IPS-NIHi7 (cell line): ENCODE measurements at regions not wholly inside any gene's neighbourhood (a gene's known extent, or its start where the extent isn't known, plus 50 kb on each side); places are given as distances from the start of the nearest gene placed in this dataset.
"Not testable (repeated sequence)": the region's sequence is repeated elsewhere in the genome, so short reads cannot be mapped to it uniquely, and the experiment has no call there.

Experiments
- DNase-seq: peaks from one replicate; pipeline ENCODE4 v3.0.0; 2012; ENCODE audit warnings: mixed read lengths; ENCODE audit errors: extremely low spot score

DNA sequence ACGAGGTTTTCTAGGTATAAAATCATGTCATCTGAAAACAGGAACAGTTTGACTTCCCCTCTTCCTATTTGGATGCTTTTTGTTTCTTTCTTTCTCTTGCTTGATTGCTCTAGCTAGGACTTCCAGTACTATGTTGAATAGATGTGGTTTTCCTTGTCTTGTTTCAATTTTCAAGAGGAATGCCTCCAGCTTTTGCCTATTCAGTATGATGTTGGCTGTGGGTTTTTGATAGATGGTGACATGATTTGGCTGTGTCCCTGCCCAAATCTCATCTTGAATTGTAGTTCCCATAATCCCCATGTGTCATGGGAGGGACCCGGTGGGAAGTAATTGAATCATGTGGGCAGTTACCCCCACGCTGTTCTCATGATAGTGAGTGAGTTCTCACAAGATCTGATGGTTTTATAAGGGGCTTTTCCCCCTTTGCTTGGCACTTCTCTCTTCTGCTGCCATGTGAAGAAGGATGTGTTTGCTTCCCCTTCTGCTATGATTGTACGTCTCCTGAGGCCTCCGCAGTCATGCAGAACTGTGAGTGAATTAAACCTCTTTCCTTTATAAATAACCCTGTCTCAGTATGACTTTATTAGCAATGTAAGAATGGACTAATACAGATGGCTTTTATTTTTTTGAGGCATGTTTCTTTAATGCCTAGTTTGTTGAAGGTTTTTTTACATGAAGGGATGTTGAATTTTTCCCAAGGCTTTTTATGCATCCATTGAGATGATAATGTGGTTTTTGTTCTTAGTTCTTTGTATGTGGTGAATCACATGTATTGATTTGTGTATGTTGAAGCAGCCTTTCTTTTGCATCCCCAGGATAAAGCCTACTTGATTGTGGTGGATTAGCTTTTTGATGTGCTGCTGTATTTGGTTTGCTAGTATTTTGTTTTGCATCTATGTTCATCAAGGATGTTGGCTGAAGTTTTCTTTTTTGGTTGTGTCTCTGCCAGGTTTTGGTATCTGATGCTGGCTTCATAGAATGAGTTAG lies 239.1 kb downstream of the THBS2 start:
- DNase-seq = no peak

DNA sequence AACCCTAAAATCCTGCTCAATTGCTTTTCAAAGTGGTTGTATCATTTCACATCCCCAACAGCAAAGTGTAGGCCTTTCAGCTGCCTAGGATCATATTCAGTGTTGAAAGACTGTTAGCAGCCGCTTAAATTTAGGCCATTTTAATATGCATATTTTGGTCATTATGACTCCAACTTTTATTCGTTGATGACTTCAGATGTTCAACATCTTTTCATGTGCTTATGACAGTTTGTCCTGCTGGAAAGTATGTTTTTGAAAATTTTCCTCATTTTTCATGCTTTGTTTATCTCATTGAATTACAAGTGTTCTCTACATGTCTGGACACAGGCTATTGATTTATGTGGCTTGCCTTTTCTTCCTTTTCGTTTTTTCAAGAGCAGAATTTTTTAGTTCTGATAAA lies 244.0 kb downstream of the THBS2 start:
- DNase-seq = no peak

DNA sequence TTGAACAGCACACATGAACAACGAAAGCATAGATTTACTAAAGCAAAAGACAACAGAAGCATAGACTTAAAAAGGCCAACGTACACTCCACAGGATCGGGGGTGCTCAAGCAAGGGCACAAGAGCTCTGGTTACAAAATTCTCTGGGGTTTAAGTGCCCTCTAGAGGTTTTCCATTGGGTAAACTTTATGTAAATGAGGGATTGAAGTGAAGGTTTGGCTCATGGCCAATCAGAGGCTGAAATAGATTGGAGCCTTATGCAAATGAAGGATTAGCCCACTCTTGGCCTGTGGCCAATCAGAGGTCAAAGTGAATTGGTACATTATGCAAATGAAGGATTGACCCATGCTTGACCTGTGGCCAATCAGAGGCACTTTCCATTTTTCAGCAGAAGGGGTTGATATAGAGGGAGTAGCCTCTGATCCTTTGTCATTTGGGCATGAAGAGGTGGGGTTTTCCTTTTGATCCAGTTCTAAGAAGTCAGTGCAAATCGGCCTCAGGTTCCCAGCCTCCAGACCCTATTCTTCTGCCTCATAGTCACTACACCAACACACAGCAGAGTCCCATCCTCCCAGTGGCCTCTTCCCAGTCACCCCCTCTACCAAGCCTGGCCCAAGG lies 244.9 kb downstream of the THBS2 start:
- no peak for DNase-seq

DNA sequence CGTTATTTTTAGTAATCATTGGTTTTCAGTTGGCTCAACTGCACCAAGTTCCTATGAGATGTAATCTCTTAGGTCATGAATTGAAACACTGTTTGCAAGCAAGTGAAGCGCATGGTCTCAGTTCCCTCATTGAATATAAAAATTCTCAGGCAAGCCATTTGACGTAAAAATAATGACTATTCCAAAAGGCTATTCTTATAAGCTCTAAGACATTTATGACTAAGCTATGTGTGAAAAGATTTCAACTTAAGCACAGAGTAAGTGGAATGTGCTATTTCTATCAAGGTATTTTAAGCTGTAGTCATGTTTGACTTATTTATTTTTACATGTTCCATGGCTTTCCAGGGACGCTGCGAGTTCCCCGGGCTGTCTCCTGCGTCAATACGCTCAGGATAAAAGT lies 248.5 kb downstream of the THBS2 start:
- no peak for DNase-seq

DNA sequence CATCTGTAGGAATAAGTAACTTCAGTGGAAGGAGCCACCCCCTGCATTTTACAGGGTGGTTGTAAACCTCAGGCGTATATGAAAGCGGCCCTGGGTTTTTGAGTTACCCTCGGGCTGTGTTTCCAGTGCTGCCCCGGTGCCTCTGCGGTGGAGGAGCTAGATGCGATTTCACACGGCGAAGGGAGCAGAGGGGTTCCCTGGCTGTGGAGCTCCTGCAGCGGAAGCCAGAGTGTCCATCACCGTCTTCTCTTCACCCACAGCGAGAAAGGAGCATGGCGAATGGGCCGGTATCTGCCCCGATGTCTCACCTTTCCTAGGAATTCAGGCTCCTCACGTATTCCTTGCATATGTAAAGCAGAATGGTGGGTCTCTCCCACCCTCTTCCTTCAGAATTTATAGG lies 253.6 kb downstream of the THBS2 start:
- no peak for DNase-seq

DNA sequence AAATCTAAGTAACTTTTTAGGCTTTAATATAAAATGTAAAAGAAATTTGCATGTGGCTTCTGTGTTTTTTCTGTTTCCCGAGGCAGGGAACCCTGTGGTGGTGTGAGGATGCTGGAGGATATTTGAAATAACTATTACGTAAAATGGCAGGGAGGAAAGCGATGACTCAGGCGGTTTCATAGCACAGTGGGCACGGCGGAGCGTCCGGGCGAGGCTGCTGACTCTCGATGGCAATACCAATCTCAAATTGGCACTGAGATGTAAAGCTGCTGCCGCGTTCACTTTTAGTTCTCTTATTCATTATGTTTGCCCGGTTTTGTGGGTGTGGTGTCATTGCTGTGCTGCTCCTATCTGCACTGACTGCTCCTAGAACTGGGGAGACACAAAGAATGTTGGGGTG lies 254.3 kb downstream of the THBS2 start:
- no peak for DNase-seq

DNA sequence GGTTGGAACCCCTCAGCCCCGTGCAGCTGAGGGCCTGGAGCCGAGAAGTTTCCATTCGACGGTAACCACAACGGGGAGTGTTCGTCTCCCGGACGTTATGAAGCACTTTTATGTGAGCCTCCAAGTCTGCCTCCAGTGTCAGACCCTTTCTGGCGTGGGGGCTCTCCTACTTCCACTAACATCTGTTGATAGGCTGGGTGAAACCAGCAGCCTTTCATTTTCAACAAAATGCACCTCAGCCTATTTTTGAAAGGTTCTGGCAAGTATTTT lies 257.4 kb downstream of the THBS2 start:
- no peak for DNase-seq

DNA sequence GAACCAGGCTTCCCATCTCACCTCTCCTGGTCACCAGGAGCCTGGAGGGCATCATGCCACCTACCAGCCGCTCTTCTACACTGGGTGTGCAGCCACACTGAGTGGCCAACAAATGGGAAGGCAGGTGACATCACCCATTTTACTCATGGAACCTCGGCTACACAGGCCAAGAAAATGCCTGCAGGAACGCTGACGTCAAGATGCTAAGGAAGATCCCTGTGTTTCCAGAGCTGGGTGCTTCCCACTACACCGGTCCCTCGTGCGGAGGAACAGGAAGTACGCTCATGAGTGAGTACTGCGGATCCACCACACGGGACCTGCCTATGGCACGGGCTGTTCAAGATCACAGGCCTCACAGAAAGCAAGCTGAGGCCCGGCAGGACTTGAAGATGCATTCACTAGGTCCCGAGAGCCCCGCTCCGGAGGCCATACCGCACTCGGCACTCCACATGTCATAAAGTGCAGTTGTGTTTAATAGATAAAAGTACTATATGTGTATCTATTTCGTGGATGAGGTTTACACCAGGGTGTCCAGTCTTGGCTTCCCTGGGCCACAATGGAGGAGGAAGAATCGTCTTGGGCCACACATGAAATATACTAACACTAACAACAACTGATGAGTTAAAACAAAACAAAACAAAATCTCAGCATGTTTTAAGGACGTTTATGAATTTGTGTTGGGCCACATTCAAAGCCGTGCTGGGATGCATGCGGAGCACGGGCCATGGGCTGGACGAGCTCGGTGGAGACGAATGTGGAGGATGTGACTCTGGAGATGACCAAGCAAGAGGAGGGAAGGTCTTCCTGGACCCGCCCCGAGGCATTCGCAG lies 257.9 kb downstream of the THBS2 start:
- no peak for DNase-seq

DNA sequence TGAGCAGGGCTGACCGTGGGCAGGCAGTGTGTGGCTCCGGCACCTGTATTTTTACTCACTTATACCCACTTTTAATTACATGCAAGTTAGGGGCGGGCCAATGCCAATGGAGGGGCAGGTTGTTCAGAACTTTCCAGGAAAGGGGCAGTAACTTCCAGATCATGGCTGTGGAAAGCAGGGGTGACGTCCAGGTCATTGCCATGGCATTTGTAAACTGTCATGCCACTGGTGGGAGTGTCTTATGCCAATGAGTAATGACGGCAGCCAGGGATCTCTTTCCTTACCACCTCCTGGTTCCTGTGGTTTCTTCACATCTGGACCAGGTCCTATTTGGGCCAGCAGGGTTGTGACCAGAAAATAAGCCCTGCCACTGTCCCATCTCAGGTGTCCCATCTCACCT lies 258.7 kb downstream of the THBS2 start:
- no peak for DNase-seq

DNA sequence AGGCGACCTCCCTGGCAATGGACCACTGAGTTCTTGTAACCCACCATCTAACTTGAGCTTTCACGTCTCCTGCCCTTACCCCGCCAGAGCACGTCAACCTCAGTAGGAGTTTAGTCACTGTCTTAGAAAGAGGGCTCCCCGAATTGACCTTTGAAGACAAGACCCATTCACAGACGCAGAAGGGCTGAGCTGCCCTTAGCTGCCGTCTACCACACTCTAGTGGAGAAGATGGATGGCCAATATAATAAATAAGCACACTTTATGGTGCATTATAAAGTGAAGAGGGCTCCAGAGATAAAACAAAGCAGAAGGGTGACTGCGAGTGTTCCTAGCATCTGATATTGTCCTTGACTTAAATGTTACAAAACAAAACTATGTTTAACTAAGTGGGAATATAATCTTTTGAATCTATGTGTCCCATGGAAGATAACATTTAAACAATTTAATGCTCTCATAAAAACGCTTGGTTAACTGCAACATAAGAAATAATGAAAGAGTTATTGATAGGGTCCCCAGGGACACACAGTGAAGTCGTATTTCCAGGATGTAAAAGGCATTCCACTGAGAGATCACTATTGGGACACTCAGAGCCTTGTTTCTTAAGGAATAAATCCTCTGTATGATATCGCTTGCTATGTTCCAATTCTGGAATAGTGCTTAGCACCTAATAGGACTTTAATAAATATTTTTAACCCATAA lies 261.1 kb downstream of the THBS2 start:
- DNase-seq = no peak

DNA sequence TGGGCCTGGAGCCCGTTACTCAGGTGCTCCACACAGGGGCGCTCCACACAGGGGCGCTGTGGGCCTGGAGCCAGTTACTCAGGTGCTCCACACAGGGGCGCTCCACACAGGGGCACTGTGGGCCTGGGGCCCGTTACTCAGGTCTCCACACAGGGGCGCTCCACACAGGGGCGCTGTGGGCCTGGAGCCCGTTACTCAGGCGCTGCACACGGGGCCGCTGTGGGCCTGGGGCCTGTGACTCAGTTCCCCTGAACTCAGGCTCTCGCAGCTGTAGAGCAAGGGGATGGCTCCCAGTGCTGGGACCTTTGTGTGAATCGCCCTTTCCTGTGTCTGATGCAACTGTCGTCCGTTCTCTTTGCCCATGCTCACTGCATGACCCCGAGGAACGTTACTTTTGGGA lies 262.0 kb downstream of the THBS2 start:
- DNase-seq = not testable (repeated sequence)

DNA sequence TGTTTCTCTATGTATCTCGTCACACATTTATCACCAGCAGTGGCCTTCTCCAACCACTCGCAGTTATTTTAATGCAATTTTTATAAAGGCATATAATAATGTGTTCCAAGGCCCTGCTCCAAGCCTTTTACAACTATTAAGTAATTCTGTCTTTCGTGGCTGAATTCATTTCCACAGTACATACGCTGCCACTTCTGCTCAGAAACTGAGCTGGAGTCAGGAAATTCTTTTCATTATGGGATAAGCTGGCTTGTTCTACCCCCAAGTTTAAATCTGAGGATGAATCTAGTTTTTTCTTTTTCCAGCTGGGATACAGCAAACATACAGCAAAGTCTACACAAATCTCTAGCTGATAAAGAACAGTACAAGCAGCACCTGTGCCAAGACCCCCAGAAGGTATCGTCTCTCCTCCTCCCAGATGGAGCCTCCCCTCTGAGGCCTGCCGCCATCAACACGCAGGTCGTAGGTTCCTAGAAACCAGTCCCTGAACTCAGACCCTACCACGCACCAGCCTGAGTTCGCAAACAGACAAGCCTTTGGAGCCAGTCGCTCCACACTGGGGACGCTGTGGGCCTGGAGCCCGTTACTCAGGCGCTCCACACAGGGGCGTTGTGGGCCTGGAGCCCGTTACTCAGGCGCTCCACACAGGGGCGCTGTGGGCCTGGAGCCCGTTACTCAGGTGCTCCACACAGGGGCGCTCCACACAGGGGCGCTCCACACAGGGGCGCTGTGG lies 263.5 kb downstream of the THBS2 start:
- DNase-seq = no peak

DNA sequence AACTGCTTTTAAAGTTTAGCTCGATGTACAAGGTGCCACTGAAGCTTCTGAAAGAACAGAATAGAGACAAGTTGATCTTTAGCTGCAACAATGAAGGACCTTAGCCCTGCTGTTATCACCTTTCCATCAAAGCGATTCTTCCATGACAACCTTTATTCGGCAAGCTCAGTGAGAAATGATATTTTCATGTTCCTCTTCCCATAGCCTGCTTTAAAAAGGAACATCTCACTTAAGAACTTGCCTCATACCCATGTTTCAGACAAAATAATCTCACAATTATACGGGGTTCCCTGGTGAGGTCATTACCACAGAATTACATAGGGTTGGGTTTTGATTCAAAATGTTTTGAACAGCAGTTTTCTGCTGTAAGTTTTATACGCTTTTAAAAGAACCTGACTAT lies 264.2 kb downstream of the THBS2 start:
- DNase-seq = no peak

DNA sequence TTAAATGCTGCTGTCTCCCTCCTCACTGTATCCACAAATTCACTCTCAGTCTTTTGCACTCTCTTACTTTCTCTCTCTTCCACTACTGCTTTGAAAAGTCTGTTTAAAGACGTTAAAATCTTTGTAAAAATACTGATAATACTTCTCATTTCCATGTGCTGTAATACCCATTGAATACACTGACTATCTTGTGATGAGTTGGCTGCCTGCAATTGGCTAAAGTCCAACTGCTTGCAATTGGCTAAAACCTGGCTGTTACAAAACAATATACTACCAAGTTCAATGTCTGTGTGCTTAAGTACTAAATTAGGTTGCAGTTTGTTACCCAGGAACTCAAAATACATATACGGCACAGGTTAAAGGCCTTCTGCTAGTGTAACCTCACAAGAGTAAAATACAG lies 264.8 kb downstream of the THBS2 start:
- no peak for DNase-seq

DNA sequence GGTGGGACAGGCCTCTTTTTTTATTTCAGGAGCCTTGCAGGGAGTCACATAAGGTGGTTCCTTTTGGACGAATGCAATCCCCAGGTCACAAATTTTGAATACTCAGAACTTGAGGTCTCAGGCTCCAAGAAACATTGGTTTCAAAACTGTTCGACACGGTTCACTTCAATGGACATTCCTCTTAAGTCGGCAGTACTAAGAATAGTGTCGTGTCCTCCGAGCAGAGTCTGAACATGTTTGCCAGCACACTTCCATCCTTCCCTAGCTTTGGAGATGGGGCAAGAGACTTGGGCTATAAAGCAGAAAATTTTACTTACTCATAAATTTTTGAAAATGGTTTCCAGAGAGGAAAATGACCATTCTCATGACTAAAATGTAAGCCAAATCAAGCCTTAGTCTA lies 265.4 kb downstream of the THBS2 start:
- DNase-seq = no peak

DNA sequence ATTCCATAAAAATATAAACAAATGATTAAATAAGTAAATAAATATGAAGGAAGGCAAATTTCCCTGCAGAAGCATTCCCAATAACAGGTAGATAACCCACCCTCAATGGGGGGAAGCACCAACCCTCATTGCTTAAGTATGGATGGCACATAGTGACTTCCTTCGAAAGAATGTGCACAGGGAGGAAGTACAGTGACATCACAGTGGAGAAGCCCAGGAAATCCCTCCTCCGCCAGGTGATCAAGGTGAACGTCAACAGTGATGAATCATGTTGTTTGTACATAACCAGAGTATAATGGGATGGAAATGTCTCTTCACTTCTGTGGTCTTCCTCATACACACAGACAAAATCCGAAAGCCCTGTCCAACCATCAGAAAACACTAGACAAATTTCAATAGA lies 267.9 kb downstream of the THBS2 start:
- DNase-seq = no peak

DNA sequence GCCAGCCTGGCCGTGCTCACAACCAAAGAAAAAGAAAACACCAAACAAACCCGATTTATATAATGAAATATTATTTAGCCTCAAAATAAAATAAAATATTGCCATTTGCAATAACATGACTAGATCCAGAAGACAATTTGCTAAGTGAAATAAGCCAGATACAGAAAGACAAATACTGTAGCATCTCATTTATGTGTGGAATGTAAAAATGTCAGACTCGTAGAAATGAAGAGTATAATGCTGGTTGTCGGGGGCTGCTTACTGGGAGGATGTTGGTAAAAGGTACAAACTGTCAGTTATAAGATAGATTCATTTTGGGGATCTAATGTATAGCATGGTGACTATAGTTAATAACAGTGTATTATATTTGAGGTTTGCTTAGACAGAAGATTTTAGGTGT lies 269.7 kb downstream of the THBS2 start:
- no peak for DNase-seq

DNA sequence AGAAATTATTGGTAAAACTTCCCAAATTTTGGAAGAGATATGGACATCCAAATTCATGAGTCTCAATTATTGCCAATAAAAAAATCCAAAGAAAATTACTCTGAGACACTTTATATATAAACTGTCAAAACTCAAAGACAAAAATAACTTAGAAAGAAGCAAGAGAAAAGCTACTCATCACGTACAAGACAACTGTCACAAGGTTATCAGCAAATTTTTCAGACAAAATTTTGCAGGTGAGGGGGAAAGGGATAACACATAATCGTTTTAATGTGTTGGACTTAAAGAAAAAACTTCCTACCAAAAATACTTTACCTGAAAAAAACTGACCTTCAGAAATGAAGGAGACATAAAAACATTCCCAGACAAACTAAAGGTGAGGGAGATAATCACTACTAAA lies 272.5 kb downstream of the THBS2 start:
- DNase-seq = no peak

DNA sequence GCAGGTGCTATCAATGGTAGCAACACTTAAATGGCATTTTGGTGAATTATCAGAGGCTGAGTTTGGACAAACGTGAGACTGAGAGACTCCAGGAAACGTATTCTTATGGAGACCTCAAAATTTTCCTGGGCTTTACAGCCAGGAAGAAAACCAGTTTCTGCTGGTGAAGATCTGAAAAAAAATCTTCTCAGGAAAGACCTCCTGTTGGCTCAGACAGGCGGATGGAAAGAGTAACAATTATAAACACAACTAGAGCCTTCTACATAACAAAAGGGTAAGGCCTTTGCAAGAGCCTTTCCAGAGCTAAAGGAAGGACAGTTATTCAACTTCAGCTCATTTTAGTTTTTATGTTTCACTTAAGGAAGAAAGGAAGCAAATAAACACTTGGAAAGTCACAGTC lies 274.4 kb downstream of the THBS2 start:
- no peak for DNase-seq

DNA sequence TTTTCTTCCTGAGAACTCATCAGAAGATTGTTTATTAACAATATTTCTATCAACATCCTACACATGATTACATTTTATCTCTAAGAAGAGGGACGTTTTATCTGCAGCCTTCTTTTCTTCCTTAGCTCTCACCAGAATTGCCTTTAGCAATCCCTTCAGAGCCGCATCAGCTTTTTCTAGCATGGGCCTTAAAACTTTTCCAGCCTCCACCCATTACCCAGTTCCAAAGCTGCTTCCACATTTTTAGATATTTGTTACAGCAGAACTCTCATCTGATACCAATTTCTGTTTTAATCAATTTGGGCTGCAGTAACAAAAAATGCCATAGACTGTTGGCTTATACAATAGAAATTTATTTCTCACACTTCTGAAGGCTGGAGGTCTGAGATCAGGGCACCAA lies 281.5 kb downstream of the THBS2 start:
- DNase-seq = no peak

DNA sequence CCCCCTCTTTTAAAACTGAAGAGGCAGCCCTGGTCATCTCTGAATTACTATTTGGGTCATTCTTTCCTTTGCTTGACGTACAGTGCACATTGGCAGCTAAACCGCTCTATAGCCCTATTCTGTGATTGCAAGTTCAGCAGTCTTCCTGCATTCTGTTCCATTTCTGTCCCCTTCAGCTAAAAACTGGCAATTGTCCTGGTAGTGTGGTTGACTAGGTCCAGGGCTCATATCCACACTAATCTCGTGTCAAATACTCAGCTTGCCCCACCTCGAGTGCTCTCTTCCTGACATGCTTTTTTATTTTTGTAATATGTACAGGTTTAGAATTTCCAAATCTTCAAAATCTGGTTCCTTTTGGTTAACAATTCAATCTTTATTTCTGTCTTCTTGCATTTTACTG lies 282.1 kb downstream of the THBS2 start:
- DNase-seq = no peak
